Breast epithelium (tissue), 3 donors: ENCODE measurements at regions not wholly inside any gene's neighbourhood (a gene's known extent, or its start where the extent isn't known, plus 50 kb on each side); places are given as distances from the start of the nearest gene placed in this dataset.

Experiments
- CTCF ChIP-seq, 3 donors: fragments of 450-650 bp; IDR thresholded peaks; one replicate each; pipeline ENCODE4 v1.5.1; 2016 to 2017; ENCODE audit warnings: antibody characterized with exemption in 3 of 3, mild to moderate bottlenecking in 3 of 3, moderate library complexity in 3 of 3
- POLR2AphosphoS5 ChIP-seq, 3 donors: sonication (generic); formaldehyde crosslinking; IDR thresholded peaks; one replicate each; pipeline ENCODE4 v1.6.1; 2017; ENCODE audit warnings: antibody characterized with exemption in 3 of 3

GRCh38 chr10:108631332-108631731 is 1292.0 kb downstream of the XPNPEP1 start:
- no peak for TF ChIP-seq CTCF (IDR thresholded peaks at IDR 0.05)
- no peak for TF ChIP-seq POLR2AphosphoS5 (IDR thresholded peaks at IDR 0.05)
